ENCODE measurements at regions not wholly inside any gene's neighbourhood (a gene's known extent, or its start where the extent isn't known, plus 50 kb on each side); places are given as distances from the start of the nearest gene placed in this dataset.
"Not testable (repeated sequence)": the region's sequence is repeated elsewhere in the genome, so short reads cannot be mapped to it uniquely, and the experiment has no call there.

GRCh38 chr3:103926936-103927335, 1439.8 kb upstream of the ALCAM start:
- DNase-seq, result no peak

- no peak for DNase-seq
Observed at GRCh38 chr3:103927896-103928295, 1438.8 kb upstream of the ALCAM start.

- no peak for DNase-seq
Observed at GRCh38 chr3:103937094-103937493, 1429.6 kb upstream of the ALCAM start.

GRCh38 chr3:103947062-103947461, 1419.6 kb upstream of the ALCAM start:
- no peak for DNase-seq

GRCh38 chr3:103949693-103950092, 1417.0 kb upstream of the ALCAM start:
- DNase-seq, result no peak

GRCh38 chr3:103950676-103951075, 1416.0 kb upstream of the ALCAM start:
- no peak for DNase-seq

GRCh38 chr3:103953796-103954195, 1412.9 kb upstream of the ALCAM start:
- DNase-seq, result no peak

GRCh38 chr3:103960819-103961218, 1405.9 kb upstream of the ALCAM start:
- DNase-seq, result no peak

GRCh38 chr3:103963599-103963998, 1403.1 kb upstream of the ALCAM start:
- no peak for DNase-seq

- no peak for DNase-seq
Observed at GRCh38 chr3:103965764-103966163, 1400.9 kb upstream of the ALCAM start.

- DNase-seq, result no peak
Observed at GRCh38 chr3:103966749-103967148, 1400.0 kb upstream of the ALCAM start.

GRCh38 chr3:103968131-103968530, 1398.6 kb upstream of the ALCAM start:
- DNase-seq, result no peak

GRCh38 chr3:103968751-103969150, 1398.0 kb upstream of the ALCAM start:
- DNase-seq, result no peak

GRCh38 chr3:103976931-103977339, 1389.8 kb upstream of the ALCAM start:
- no peak for DNase-seq

- no peak for DNase-seq
Observed at GRCh38 chr3:103977417-103977816, 1389.3 kb upstream of the ALCAM start.

- no peak for DNase-seq
Observed at GRCh38 chr3:103991461-103992115, 1375.1 kb upstream of the ALCAM start.

GRCh38 chr3:103992469-103992868, 1374.2 kb upstream of the ALCAM start:
- no peak for DNase-seq

GRCh38 chr3:104004956-104005355, 1361.8 kb upstream of the ALCAM start:
- DNase-seq, result no peak

- no peak for DNase-seq
Observed at GRCh38 chr3:104005815-104006214, 1360.9 kb upstream of the ALCAM start.

GRCh38 chr3:104018541-104018940, 1348.2 kb upstream of the ALCAM start:
- no peak for DNase-seq

- no peak for DNase-seq
Observed at GRCh38 chr3:104031598-104031997, 1335.1 kb upstream of the ALCAM start.

- DNase-seq, result no peak
Observed at GRCh38 chr3:104032283-104032682, 1334.4 kb upstream of the ALCAM start.

- DNase-seq, result no peak
Observed at GRCh38 chr3:104040896-104041295, 1325.8 kb upstream of the ALCAM start.

- not testable (repeated sequence) for DNase-seq
Observed at GRCh38 chr3:104043001-104043543, 1323.6 kb upstream of the ALCAM start.

GRCh38 chr3:104044002-104044401, 1322.7 kb upstream of the ALCAM start:
- DNase-seq, result no peak
